Neuronal stem cell (in vitro differentiated cells): ENCODE measurements at regions not wholly inside any gene's neighbourhood (a gene's known extent, or its start where the extent isn't known, plus 50 kb on each side); places are given as distances from the start of the nearest gene placed in this dataset.

Experiments used
- DNase-seq: peaks from one replicate; pipeline ENCODE4 v3.0.0-alpha.2; 2013; ENCODE audit warnings: low spot score
- H2AFZ ChIP-seq: one replicate; pipeline ENCODE4 v1.6.1; 2013; ENCODE audit warnings: mild to moderate bottlenecking, low read length, inconsistent platforms
- H2AK5ac ChIP-seq: 2 replicates; pipeline ENCODE4 v1.6.1; 2013; ENCODE audit warnings: low read depth, mild to moderate bottlenecking, inconsistent platforms, low read length, moderate library complexity, mixed read lengths
- H2BK120ac ChIP-seq: 2 replicates; pipeline ENCODE4 v1.6.1; 2013; ENCODE audit warnings: low read depth, mild to moderate bottlenecking, inconsistent platforms, low read length, moderate library complexity, mixed read lengths
- H2BK12ac ChIP-seq: one replicate; pipeline ENCODE4 v1.6.1; 2013; ENCODE audit warnings: low read length, inconsistent platforms
- H2BK15ac ChIP-seq: 2 replicates; pipeline ENCODE4 v1.6.1; 2013; ENCODE audit warnings: mild to moderate bottlenecking, low read length, inconsistent platforms, mixed read lengths
- H2BK5ac ChIP-seq: one replicate; pipeline ENCODE4 v1.6.1; 2013; ENCODE audit warnings: inconsistent platforms, mild to moderate bottlenecking, low read length, moderate library complexity
- H3K14ac ChIP-seq: one replicate; pipeline ENCODE4 v1.6.1; 2013; ENCODE audit warnings: low read length, inconsistent platforms
- H3K18ac ChIP-seq: 2 replicates; pipeline ENCODE4 v1.6.1; 2013; ENCODE audit warnings: low read length, inconsistent platforms
- H3K23ac ChIP-seq: 2 replicates; pipeline ENCODE4 v1.6.1; 2013; ENCODE audit warnings: low read depth, mild to moderate bottlenecking, mixed read lengths, low read length, inconsistent platforms; ENCODE audit not compliant: poor library complexity
- H3K27ac ChIP-seq: replicated peaks from 3 replicates; pipeline ENCODE4 v1.5.1; 2013; ENCODE audit warnings: low read length, inconsistent platforms
- H3K27me3 ChIP-seq, 3 experiments: 2 replicates each; pipeline ENCODE4 v1.6.1; 2013; ENCODE audit warnings: low read length in 3 of 3, mild to moderate bottlenecking in 2 of 3, inconsistent platforms in 1 of 3, low read depth in 1 of 3, mixed read lengths in 1 of 3, moderate library complexity in 1 of 3; ENCODE audit not compliant: control insufficient read depth in 3 of 3, insufficient read depth in 3 of 3
- H3K36me3 ChIP-seq, 2 donors: replicated peaks in 1 of 2; 2 replicates each; pipeline ENCODE4 v1.6.1; 2013; ENCODE audit warnings: low read length in 2 of 2; ENCODE audit not compliant: control insufficient read depth in 2 of 2, insufficient read depth in 2 of 2
- H3K4ac ChIP-seq: 2 replicates; pipeline ENCODE4 v1.6.1; 2013; ENCODE audit warnings: inconsistent platforms, mild to moderate bottlenecking, low read length, moderate library complexity
- H3K4me1 ChIP-seq, 2 donors: 1 replicate in 1 of 2; 2 replicates in 1 of 2; pipeline ENCODE4 v1.6.1; 2013; ENCODE audit warnings: low read length in 2 of 2, low read depth in 1 of 2; ENCODE audit not compliant: control insufficient read depth in 2 of 2, insufficient read depth in 1 of 2
- H3K4me2 ChIP-seq: one replicate; pipeline ENCODE4 v1.6.1; 2013; ENCODE audit warnings: mild to moderate bottlenecking, low read length, inconsistent platforms; ENCODE audit not compliant: insufficient read depth, poor library complexity, severe bottlenecking
- H3K4me3 ChIP-seq, 2 donors: 2 replicates each; pipeline ENCODE4 v1.5.1; 2013; ENCODE audit warnings: low read length in 2 of 2, mild to moderate bottlenecking in 2 of 2, inconsistent platforms in 1 of 2, moderate library complexity in 1 of 2
- H3K79me1 ChIP-seq: one replicate; pipeline ENCODE4 v1.6.1; 2013; ENCODE audit warnings: low read depth, mild to moderate bottlenecking, inconsistent platforms, low read length, moderate library complexity
- H3K9ac ChIP-seq: one replicate; pipeline ENCODE4 v1.6.1; 2013; ENCODE audit warnings: mild to moderate bottlenecking, low read depth, low read length, inconsistent platforms; ENCODE audit not compliant: poor library complexity
- H3K9me3 ChIP-seq, 2 donors: replicated peaks in 1 of 2; 2 replicates each; pipeline versions ENCODE3 to v1.6.1; 2013; ENCODE audit warnings: low read length in 2 of 2, mild to moderate bottlenecking in 2 of 2, inconsistent platforms in 1 of 2, low read depth in 1 of 2, mixed read lengths in 1 of 2, moderate library complexity in 1 of 2; ENCODE audit not compliant: control insufficient read depth in 2 of 2, insufficient read depth in 1 of 2
- H4K8ac ChIP-seq: one replicate; pipeline ENCODE4 v1.6.1; 2013; ENCODE audit warnings: low read depth, mild to moderate bottlenecking, inconsistent platforms, low read length, moderate library complexity
- H4K91ac ChIP-seq: one replicate; pipeline ENCODE4 v1.6.1; 2013; ENCODE audit warnings: low read length, low read depth, mild to moderate bottlenecking, inconsistent platforms; ENCODE audit not compliant: poor library complexity
- WGBS, 2 donors: extraction: QIAGEN DNeasy Blood & Tissue Kit; methylation state at CpG; one replicate each; pipeline ENCODE4 v1.1.7; 2013; ENCODE audit warnings: missing lambda C conversion rate in 2 of 2, mixed read lengths in 1 of 2; ENCODE audit not compliant: insufficient read length in 2 of 2, insufficient replicate concordance in 1 of 2; ENCODE audit errors: extremely low coverage in 2 of 2; 5-methylcytosine and 5-hydroxymethylcytosine counted together

GRCh38 chr4:141783770-141784169 lies 147.4 kb downstream of the IL15 start:
- no peak overlapping the region for H2BK120ac ChIP-seq
- H2AK5ac ChIP-seq = no peak overlapping the region
- no peak overlapping the region for H4K91ac ChIP-seq
- no peaks in the 10 kb centered on the region for H3K9me3 ChIP-seq
- no peaks in the 10 kb centered on the region for H3K36me3 ChIP-seq
- no peak overlapping the region for H3K9ac ChIP-seq
- H3K14ac ChIP-seq = no peak overlapping the region
- no peak overlapping the region for H3K23ac ChIP-seq
- no peak overlapping the region for H3K18ac ChIP-seq
- H2BK15ac ChIP-seq = no peak overlapping the region
- no peaks in the 10 kb centered on the region for H3K27me3 ChIP-seq
- no peak overlapping the region for H4K8ac ChIP-seq
- H2AFZ ChIP-seq = no peak overlapping the region
- H2BK12ac ChIP-seq = no peak overlapping the region
- no peak overlapping the region for H3K4me2 ChIP-seq
- H3K4ac ChIP-seq = no peak overlapping the region
- no peak overlapping the region for H3K27ac ChIP-seq
- H3K79me1 ChIP-seq = no peaks in the 10 kb centered on the region
- H2BK5ac ChIP-seq = no peak overlapping the region
- no peak for DNase-seq
- H3K4me1 ChIP-seq = no peaks in the 10 kb centered on the region
- H3K4me3 ChIP-seq = no peak overlapping the region

- Histone ChIP-seq H3K4me3 (no peak overlapping the region), H3K36me3 (no peaks in the 10 kb centered on the region), H3K27me3 (no peaks in the 10 kb centered on the region), H3K23ac (no peak overlapping the region), H2BK12ac (no peak overlapping the region), H3K14ac (no peak overlapping the region), H3K27ac (no peak overlapping the region), H3K9ac (no peak overlapping the region), H3K18ac (no peak overlapping the region), H3K4me2 (no peak overlapping the region), H4K91ac (no peak overlapping the region), H2BK5ac (no peak overlapping the region), H3K4me1 (no peaks in the 10 kb centered on the region), H2AK5ac (no peak overlapping the region), H3K9me3 (no peaks in the 10 kb centered on the region), H2AFZ (no peak overlapping the region), H4K8ac (no peak overlapping the region), H2BK120ac (no peak overlapping the region), H2BK15ac (no peak overlapping the region), H3K79me1 (no peaks in the 10 kb centered on the region), H3K4ac (no peak overlapping the region)
- no peak for DNase-seq
Measured at GRCh38 chr4:141786946-141787345, 150.6 kb downstream of the IL15 start.

GRCh38 chr4:141788169-141788915 lies 152.0 kb downstream of the IL15 start:
- no CpG with 5 or more reads among the region's 4 CpGs for WGBS, 2 donors
- Histone ChIP-seq H3K9me3 (no peaks in the 10 kb centered on the region), H3K4me1 (no peaks in the 10 kb centered on the region), H3K79me1 (no peaks in the 10 kb centered on the region), H3K4me2 (no peak overlapping the region), H3K27me3 (no peaks in the 10 kb centered on the region), H2AK5ac (no peak overlapping the region), H2BK5ac (no peak overlapping the region), H2BK15ac (no peak overlapping the region), H3K18ac (no peak overlapping the region), H3K14ac (no peak overlapping the region), H2BK120ac (no peak overlapping the region), H3K36me3 (no peaks in the 10 kb centered on the region), H4K91ac (no peak overlapping the region), H3K9ac (no peak overlapping the region), H4K8ac (no peak overlapping the region), H3K4me3 (no peak overlapping the region), H3K4ac (no peak overlapping the region), H3K27ac (no peak overlapping the region), H3K23ac (no peak overlapping the region), H2AFZ (no peak overlapping the region), H2BK12ac (no peak overlapping the region)
- DNase-seq = no peak

- Histone ChIP-seq H2BK15ac (no peak overlapping the region), H3K4ac (no peak overlapping the region), H3K18ac (no peak overlapping the region), H4K91ac (no peak overlapping the region), H3K4me3 (no peak overlapping the region), H2AK5ac (no peak overlapping the region), H4K8ac (no peak overlapping the region), H3K4me1 (no peaks in the 10 kb centered on the region), H3K23ac (no peak overlapping the region), H3K14ac (no peak overlapping the region), H2AFZ (no peak overlapping the region), H2BK5ac (no peak overlapping the region), H3K27ac (no peak overlapping the region), H3K79me1 (no peaks in the 10 kb centered on the region), H3K27me3 (no peaks in the 10 kb centered on the region), H3K36me3 (no peaks in the 10 kb centered on the region), H3K9me3 (no peaks in the 10 kb centered on the region), H2BK120ac (no peak overlapping the region), H2BK12ac (no peak overlapping the region), H3K4me2 (no peak overlapping the region), H3K9ac (no peak overlapping the region)
- DNase-seq = no peak
- no CpG with 5 or more reads among the region's 4 CpGs for WGBS, 2 donors
Measured at GRCh38 chr4:141789716-141790115, 153.3 kb downstream of the IL15 start.
